IPS-18a (cell line): ENCODE measurements at regions not wholly inside any gene's neighbourhood (a gene's known extent, or its start where the extent isn't known, plus 50 kb on each side); places are given as distances from the start of the nearest gene placed in this dataset.
"Not testable (repeated sequence)": the region's sequence is repeated elsewhere in the genome, so short reads cannot be mapped to it uniquely, and the experiment has no call there.

ENCODE experiments used
- H3K27ac ChIP-seq: one replicate; pipeline ENCODE4 v1.5.1; 2013; ENCODE audit warnings: low read length
- H3K27me3 ChIP-seq: one replicate; pipeline ENCODE4 v1.6.1; 2013; ENCODE audit warnings: mild to moderate bottlenecking, low read length; ENCODE audit not compliant: control insufficient read depth, insufficient read depth
- H3K36me3 ChIP-seq: one replicate; pipeline ENCODE4 v1.6.1; 2013; ENCODE audit warnings: low read depth, low read length; ENCODE audit not compliant: control insufficient read depth
- H3K4me1 ChIP-seq: one replicate; pipeline ENCODE4 v1.6.1; 2013; ENCODE audit warnings: low read depth, low read length; ENCODE audit not compliant: control insufficient read depth
- H3K4me3 ChIP-seq: one replicate; pipeline ENCODE4 v1.5.1; 2013; ENCODE audit warnings: low read length
- H3K9ac ChIP-seq: one replicate; pipeline ENCODE4 v1.6.1; 2013; ENCODE audit warnings: mild to moderate bottlenecking, low read length, moderate library complexity
- H3K9me3 ChIP-seq: one replicate; pipeline ENCODE4 v1.6.1; 2013; ENCODE audit warnings: low read depth, low read length; ENCODE audit not compliant: control insufficient read depth

DNA sequence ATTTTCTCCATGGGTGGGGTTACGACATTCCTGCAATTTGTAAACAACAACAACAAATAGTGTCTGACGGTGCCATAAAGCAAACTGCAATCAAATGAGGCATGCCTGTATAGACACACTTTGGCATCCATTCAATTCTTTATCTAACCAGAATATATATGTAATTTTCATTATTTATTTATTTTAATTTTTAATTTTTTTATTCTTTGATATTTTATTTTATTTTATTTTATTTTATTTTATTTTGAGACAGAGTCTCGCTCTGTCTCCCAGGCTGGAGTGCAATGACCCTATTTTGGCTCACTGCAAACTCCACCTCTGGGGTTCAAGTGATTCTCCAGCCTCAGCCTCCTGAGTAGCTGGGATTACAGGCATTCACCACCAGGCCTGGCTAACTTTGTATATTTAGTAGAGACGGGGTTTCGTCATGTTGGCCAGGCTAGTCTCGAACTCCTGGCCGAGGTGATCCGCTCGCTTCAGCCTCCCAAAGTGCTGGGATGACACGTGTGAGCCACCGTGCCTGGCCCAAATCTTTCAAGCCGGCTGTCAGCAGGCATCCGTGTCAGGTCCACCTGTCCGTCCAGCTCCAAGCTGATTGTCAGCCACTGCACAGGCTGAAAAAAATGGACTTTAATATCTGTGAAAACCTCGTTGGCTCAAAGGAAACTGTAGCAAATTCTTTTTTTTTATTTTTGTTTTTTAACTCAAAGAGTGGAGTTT lies 200.8 kb downstream of the ASMT start:
- H3K4me1 ChIP-seq = no peaks in the 10 kb centered on the region
- no peak overlapping the region for H3K27ac ChIP-seq
- no peaks in the 10 kb centered on the region for H3K27me3 ChIP-seq
- H3K4me3 ChIP-seq = no peak overlapping the region
- H3K9me3 ChIP-seq = peaks cover 5% of the 10 kb centered on the region
- no peaks in the 10 kb centered on the region for H3K36me3 ChIP-seq
- no peak overlapping the region for H3K9ac ChIP-seq

DNA sequence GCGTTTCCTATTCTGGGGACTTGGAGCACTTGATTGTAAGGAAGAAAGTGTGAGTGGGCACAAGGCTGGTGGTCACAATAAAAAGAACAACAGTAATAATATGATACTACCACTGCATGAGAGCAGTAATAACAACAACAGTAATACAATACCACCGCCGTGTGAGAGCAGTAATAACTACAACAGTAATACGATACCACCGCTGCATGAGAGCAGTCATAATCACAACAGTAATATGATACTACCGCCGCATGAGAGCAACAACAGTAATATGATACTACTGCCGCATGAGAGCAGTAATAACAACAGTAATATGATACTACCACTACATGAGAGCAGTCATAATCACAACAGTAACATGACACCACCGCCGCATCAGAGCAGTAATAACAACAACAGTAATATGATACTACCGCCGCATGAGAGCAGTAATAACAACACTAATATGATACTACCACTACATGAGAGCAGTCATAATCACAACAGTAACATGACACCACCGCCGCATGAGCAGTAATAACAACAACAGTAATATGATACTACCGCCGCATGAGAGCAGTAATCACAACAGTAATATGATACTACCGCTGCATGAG lies 201.6 kb downstream of the ASMT start:
- not testable (repeated sequence) for H3K4me1 ChIP-seq, H3K36me3 ChIP-seq, H3K9ac ChIP-seq, H3K27me3 ChIP-seq, H3K4me3 ChIP-seq, H3K9me3 ChIP-seq, H3K27ac ChIP-seq

DNA sequence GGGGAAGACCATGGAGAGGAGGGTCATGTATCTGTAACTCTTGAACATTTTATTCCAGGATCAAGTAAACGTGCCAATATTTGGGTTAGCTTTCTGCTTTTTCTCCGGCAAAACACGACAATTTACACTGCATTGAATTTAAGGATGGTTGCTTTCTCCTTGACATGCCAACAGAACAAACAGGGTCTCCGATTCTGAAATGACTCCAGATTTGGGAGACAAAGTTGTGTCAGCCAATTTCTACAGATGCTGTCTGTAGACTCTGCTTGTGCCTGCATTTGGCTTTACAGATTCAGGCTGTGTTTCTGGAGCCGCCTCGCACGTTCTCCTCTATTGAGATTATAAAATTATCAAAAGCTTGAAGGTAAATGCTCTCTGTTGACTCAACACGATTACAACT lies 207.0 kb downstream of the ASMT start:
- H3K27ac ChIP-seq = no peak overlapping the region
- no peak overlapping the region for H3K9ac ChIP-seq
- H3K9me3 ChIP-seq = peaks cover 5% of the 10 kb centered on the region

DNA sequence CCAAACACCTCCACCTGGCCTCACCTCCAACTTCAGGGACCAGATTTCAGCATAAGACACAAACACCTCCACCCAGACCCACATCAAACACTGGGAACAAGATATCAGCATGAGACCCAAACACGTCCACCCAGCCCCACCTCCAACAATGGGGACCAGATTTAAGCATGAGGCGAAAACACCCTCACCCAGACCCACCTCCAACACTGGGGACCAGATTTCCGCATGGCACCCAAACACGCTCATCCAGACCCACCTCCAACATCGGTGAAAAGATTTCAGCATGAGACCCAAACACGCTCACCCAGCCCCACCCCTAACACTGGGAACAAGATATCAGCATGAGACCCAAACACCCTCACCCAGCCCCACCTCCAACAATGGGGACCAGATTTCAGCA lies 210.0 kb downstream of the ASMT start:
- no peaks in the 10 kb centered on the region for H3K9me3 ChIP-seq
- H3K36me3 ChIP-seq = no peaks in the 10 kb centered on the region
- H3K27ac ChIP-seq = no peak overlapping the region
- no peaks in the 10 kb centered on the region for H3K27me3 ChIP-seq
- H3K4me3 ChIP-seq = no peak overlapping the region
- H3K9ac ChIP-seq = no peak overlapping the region
- H3K4me1 ChIP-seq = no peaks in the 10 kb centered on the region

More for the DNA sequence above, 207.0 kb downstream of the ASMT start:
- H3K27me3 ChIP-seq = no peaks in the 10 kb centered on the region
- no peak overlapping the region for H3K4me3 ChIP-seq
- H3K36me3 ChIP-seq = no peaks in the 10 kb centered on the region
- H3K4me1 ChIP-seq = no peaks in the 10 kb centered on the region

DNA sequence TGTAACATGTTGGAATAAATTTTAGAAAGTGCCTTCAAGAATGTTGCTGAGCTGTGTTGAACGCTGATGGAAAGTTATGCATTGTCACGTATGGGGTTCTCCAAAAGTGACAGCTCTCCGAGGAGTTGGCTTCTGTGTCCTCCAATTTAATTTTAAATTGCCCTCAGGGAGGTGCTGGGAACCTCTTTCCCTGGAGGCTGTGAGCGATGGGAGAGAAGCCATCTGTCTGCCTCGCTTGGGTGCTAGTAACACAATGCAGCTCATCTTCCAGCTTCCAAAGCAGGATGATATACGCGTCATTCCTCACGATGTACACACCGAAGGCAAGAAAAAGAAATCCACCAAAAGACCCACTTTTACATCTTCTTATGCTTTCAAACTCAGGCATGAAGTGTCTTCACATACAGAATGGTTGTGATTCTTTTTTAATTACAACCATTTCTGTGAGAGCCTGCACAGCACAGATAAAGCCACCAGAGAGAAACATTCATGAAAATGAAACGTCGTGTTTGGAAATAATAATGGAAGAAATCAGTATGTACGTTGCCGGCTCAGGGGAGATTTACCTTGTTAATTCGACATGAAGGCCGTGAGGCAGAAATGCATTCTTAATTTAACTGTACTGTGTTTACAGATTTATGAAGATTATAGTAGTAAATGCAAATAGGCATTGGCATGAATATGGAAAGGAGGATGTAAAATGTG lies 218.9 kb downstream of the ASMT start:
- H3K4me1 ChIP-seq = no peaks in the 10 kb centered on the region

DNA sequence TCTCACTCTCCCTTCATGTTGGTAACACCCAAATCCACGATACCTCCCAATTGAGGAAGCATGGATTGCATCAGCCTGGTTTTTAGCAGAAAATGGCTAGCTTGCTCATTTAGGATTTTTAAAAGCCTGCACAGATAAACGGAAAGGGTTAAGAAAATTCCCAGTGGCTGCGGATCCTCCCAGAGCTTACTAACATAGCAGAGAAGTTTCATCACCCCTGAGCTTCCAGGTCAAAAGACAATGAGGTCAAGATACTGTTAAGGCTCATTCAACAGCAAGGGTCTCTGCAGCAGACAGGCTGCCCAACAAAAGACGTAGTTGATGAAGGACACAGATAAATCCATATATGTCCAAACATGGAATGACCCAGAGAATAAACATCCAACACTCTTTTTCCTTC lies 220.2 kb downstream of the ASMT start:
- Histone ChIP-seq H3K4me1 (no peaks in the 10 kb centered on the region), H3K4me3 (no peak overlapping the region), H3K36me3 (no peaks in the 10 kb centered on the region), H3K9ac (no peak overlapping the region), H3K9me3 (peaks cover 7% of the 10 kb centered on the region), H3K27me3 (no peaks in the 10 kb centered on the region), H3K27ac (no peak overlapping the region)

More for the DNA sequence above, 218.9 kb downstream of the ASMT start:
- Histone ChIP-seq H3K27ac (no peak overlapping the region), H3K27me3 (no peaks in the 10 kb centered on the region), H3K4me3 (no peak overlapping the region), H3K9ac (no peak overlapping the region), H3K9me3 (peaks cover 7% of the 10 kb centered on the region), H3K36me3 (no peaks in the 10 kb centered on the region)

DNA sequence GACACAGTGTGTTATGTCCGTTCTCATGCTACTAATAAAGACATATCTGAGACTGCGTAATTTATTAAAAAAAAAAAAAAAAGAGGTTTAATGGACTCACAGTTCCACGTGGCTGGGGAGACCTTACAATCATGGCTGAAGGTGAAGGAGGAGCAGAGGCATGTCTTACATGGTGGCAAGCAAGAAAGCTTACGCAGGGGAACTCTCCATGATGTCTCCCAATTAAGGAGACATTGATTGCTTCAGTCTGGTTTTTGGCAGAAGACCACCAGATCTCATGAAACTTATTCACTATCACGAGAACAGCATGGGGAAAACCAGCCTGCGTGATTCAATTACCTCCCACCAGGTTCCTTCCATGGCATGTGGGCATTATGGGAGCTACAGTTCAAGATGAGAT lies 221.8 kb downstream of the ASMT start:
- Histone ChIP-seq H3K4me1 (no peaks in the 10 kb centered on the region), H3K9me3 (peaks cover 7% of the 10 kb centered on the region), H3K36me3 (no peaks in the 10 kb centered on the region), H3K27me3 (no peaks in the 10 kb centered on the region), H3K9ac (no peak overlapping the region), H3K27ac (no peak overlapping the region), H3K4me3 (no peak overlapping the region)

DNA sequence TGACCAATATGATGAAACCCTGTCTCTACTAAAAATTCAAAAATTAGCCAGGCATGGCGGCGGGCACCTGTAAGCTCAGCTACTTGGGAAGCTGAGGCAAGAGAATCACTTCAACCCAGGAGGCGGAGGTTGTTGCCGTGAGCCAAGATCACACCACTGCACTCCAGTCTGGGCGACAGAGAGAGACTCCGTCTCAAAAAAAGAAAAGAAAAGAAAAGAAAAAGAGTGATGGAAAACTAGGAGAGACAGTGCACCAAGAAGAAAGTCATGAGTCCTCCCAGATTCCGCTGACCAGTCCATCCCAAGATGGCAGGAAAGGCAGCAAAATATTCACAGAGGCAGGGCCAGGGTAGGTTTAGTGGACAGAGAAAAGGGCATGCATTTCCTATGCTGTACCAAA lies 226.9 kb downstream of the ASMT start:
- Histone ChIP-seq H3K36me3 (no peaks in the 10 kb centered on the region), H3K4me3 (no peak overlapping the region), H3K9ac (no peak overlapping the region), H3K27ac (no peak overlapping the region), H3K27me3 (no peaks in the 10 kb centered on the region), H3K4me1 (no peaks in the 10 kb centered on the region), H3K9me3 (peaks cover 7% of the 10 kb centered on the region)

DNA sequence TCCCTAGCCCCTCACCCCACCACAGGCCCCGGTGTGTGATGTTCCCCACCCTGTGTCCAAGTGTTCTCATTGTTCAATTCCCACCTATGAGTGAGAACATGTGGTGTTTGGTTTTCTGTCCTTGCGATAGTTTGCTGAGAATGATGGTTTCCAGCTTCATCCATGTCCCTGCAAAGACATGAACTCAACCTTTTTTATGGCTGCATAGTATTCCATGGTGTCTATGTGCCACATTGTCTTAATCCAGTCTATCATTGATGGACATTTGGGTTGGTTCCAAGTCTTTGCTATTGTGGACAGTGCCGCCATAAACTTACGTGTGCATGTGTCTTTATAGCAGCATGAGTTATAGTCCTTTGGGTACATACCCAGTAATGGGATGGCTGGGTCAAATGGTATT lies 232.1 kb downstream of the ASMT start:
- H3K9ac ChIP-seq, H3K36me3 ChIP-seq, H3K27ac ChIP-seq, H3K27me3 ChIP-seq, H3K4me1 ChIP-seq, H3K4me3 ChIP-seq, H3K9me3 ChIP-seq: not testable (repeated sequence)

DNA sequence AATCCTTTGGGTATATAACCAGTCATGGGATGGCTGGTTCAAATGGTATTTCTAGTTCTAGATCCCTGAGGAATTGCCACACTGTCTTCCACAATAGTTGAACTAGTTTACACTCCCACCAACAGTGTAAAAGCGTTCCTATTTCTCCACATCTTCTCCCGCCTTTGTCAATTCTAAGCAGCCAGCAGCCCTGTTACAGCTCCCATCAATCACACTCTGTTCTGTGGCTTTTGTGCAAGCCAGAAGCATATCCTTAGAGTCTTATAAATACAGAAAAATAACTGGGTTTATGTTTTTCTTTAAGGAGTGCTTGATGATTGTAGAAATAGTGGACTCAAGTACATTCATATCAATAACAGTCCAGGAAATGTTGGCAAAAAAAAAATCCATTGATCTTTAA lies 232.9 kb downstream of the ASMT start:
- H3K27me3 ChIP-seq, H3K9me3 ChIP-seq, H3K4me3 ChIP-seq, H3K9ac ChIP-seq, H3K36me3 ChIP-seq, H3K27ac ChIP-seq, H3K4me1 ChIP-seq: not testable (repeated sequence)

DNA sequence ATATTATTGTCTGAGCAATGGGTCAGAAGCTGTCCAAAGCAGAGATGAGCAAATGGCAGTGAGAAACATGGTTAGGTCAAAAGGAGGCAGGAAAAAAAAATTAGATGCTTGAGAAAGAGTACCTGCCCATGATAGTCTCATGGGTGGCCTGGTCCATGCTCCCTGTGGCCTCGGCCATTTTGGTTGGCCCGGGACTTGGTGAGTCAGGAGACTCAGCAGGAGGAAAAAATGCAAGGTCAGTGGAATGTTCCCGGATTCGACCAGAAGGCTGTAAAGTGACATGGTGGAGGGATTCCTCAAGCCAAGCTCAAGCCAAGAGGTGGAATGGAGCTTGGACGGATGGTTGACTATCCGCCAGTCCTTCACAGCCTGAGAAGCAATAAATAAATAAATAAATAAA lies 236.7 kb downstream of the ASMT start:
- no peak overlapping the region for H3K9ac ChIP-seq
- H3K36me3 ChIP-seq = no peaks in the 10 kb centered on the region
- H3K4me1 ChIP-seq = no peaks in the 10 kb centered on the region
- no peak overlapping the region for H3K4me3 ChIP-seq
- no peaks in the 10 kb centered on the region for H3K9me3 ChIP-seq
- no peak overlapping the region for H3K27ac ChIP-seq
- no peaks in the 10 kb centered on the region for H3K27me3 ChIP-seq

DNA sequence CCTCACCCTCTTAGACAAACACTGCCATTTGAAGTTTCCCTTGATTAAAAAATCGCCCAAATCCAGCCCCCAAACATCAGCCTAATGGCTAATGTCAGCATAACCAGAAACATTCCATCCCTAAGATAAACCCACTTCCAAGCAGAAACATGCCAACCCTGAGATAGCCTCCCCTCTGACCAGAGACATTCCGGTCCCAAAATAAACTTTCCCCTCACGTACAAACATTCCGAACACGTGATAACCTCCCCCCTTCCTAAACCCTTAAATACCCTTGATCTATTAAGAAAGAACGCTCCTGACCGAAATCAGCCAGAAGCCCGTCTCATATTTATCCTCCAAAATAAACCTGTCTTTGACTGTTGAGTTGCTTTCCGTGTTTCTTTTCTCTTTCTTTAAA lies 237.2 kb downstream of the ASMT start:
- no peak overlapping the region for H3K9ac ChIP-seq
- H3K27ac ChIP-seq = no peak overlapping the region
- H3K27me3 ChIP-seq = no peaks in the 10 kb centered on the region
- no peaks in the 10 kb centered on the region for H3K36me3 ChIP-seq
- no peaks in the 10 kb centered on the region for H3K9me3 ChIP-seq
- no peak overlapping the region for H3K4me3 ChIP-seq
- H3K4me1 ChIP-seq = no peaks in the 10 kb centered on the region
